ENCODE measurements at regions not wholly inside any gene's neighbourhood (a gene's known extent, or its start where the extent isn't known, plus 50 kb on each side); places are given as distances from the start of the nearest gene placed in this dataset.

GRCh38 chr1:213723187-213723586, 264.6 kb upstream of the PROX1 start:
- DNase-seq (ENCODE audit: low read depth in 2 of 2): no peak

- no peak for DNase-seq (ENCODE audit: low read depth in 2 of 2)
These were observed 262.9 kb upstream of the PROX1 start for GRCh38 chr1:213724640-213725536.

GRCh38 chr1:213727853-213728592, 259.8 kb upstream of the PROX1 start:
- no peak for DNase-seq (ENCODE audit: low read depth in 2 of 2)

- no peak for DNase-seq (ENCODE audit: low read depth in 2 of 2)
These were observed 258.9 kb upstream of the PROX1 start for GRCh38 chr1:213728593-213729536.

GRCh38 chr1:213733705-213734104, 254.1 kb upstream of the PROX1 start:
- no peak for DNase-seq (ENCODE audit: low read depth in 2 of 2)

- DNase-seq (ENCODE audit: low read depth in 2 of 2): no peak
These were observed 250.3 kb upstream of the PROX1 start for GRCh38 chr1:213737398-213738035.

GRCh38 chr1:213738658-213739057, 249.1 kb upstream of the PROX1 start:
- DNase-seq (ENCODE audit: low read depth in 2 of 2): no peak

- DNase-seq (ENCODE audit: low read depth in 2 of 2): no peak
These were observed 244.8 kb upstream of the PROX1 start for GRCh38 chr1:213742992-213743391.

GRCh38 chr1:213744780-213745179, 243.0 kb upstream of the PROX1 start:
- no peak for DNase-seq (ENCODE audit: low read depth in 2 of 2)

GRCh38 chr1:213745451-213745850, 242.3 kb upstream of the PROX1 start:
- no peak for DNase-seq (ENCODE audit: low read depth in 2 of 2)

GRCh38 chr1:213749558-213749957, 238.2 kb upstream of the PROX1 start:
- DNase-seq (ENCODE audit: low read depth in 2 of 2): no peak

GRCh38 chr1:213750231-213751063, 237.3 kb upstream of the PROX1 start:
- DNase-seq (ENCODE audit: low read depth in 2 of 2): no peak

GRCh38 chr1:213751064-213751397, 236.7 kb upstream of the PROX1 start:
- DNase-seq (ENCODE audit: low read depth in 2 of 2): no peak

GRCh38 chr1:213759359-213760181, 228.2 kb upstream of the PROX1 start:
- DNase-seq (ENCODE audit: low read depth in 2 of 2): no peak

GRCh38 chr1:213761845-213762407, 225.8 kb upstream of the PROX1 start:
- DNase-seq (ENCODE audit: low read depth in 2 of 2): peak in 1 of 2 donors; percentile 1

GRCh38 chr1:213767683-213768082, 220.1 kb upstream of the PROX1 start:
- DNase-seq (ENCODE audit: low read depth in 2 of 2): no peak

- no peak for DNase-seq (ENCODE audit: low read depth in 2 of 2)
These were observed 215.4 kb upstream of the PROX1 start for GRCh38 chr1:213772128-213773063.

- no peak for DNase-seq (ENCODE audit: low read depth in 2 of 2)
These were observed 213.8 kb upstream of the PROX1 start for GRCh38 chr1:213773975-213774374.
